Retinal pigment epithelial cell (primary cell): ENCODE measurements at regions not wholly inside any gene's neighbourhood (a gene's known extent, or its start where the extent isn't known, plus 50 kb on each side); places are given as distances from the start of the nearest gene placed in this dataset.

ENCODE experiments used
- DNase-seq: peaks from one replicate; pipeline ENCODE4 v3.0.0-alpha.2; 2010; ENCODE audit warnings: low read depth
- H3K4me3 ChIP-seq: 2 replicates; pipeline ENCODE4 v1.5.1; 2011; ENCODE audit warnings: mild to moderate bottlenecking, low read length, control low read depth, moderate library complexity
- CTCF ChIP-seq: conservative IDR thresholded peaks from 2 replicates; pipeline ENCODE4 v1.5.1; 2011; ENCODE audit warnings: low read depth, low read length, control low read depth, inconsistent platforms

DNA sequence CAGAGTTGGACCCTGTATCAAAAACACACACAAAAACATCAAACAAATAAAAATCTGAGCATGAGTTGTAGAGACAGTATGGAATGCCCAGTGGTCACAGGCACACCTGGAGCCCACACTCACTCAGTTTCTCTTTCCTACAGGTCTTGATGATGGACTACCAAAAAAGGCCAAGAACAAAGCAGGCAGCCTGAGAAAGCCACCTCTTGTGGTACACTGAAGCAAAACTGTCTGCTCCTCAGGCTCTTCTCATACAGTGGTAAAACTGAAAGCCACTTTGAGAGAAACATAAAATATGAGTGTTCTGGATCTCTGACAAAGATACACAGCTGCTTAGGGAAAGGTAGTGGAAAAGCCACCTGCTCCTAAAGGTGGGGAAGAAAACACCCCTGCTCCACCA lies 1206.9 kb downstream of the FSTL5 start:
- DNase-seq = no peak
- TF ChIP-seq CTCF = no peak
- H3K4me3 ChIP-seq = no peak overlapping the region

GRCh38 chr4:160969925-160970324 lies 1193.9 kb downstream of the FSTL5 start:
- TF ChIP-seq CTCF = no peak

DNA sequence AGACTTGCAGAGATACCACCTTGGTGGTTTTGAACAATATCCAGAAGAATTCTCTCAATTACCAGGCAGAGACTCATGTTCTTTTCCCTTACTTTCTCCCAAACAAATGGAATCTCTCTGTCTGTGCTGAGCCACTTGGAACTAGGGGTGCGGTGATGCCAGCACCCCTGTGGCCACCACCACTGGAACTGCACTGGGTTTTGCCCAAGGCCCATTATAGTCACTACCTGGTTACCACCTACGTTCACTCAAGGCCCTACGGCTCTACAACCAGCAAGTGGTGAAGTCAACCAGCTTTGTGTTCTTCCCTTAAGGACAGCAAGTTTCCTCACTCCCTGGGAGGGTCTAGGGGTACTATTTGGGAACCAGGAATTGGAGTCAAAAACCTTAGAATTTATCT lies 1183.7 kb downstream of the FSTL5 start:
- no peak overlapping the region for H3K4me3 ChIP-seq
- no peak for DNase-seq
- no peak for TF ChIP-seq CTCF

More at GRCh38 chr4:160969925-160970324, 1193.9 kb downstream of the FSTL5 start:
- no peak for DNase-seq
- H3K4me3 ChIP-seq = no peak overlapping the region

DNA sequence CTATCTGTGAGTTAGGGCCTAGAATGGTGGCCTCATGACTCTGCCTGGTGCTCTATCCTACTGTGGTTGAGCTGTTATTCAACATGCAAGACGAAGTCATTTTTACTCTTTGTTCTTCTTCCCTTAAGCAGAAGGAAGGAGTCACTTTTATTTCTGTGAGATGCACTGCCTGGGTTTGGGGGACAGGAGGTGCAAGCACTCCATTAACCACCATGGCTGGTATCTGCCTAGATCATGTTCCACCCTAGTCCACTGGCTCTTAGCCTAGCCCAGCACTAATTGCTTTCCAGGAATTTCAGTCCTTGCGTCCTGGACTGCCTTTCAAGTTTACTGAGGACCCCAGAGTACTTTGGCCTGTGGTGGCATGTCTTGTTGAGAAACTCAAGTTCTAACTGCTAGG lies 1182.7 kb downstream of the FSTL5 start:
- DNase-seq = no peak
- no peak for TF ChIP-seq CTCF
- H3K4me3 ChIP-seq = no peak overlapping the region

GRCh38 chr4:160983035-160983434 lies 1180.8 kb downstream of the FSTL5 start:
- no peak for DNase-seq
- TF ChIP-seq CTCF = no peak

DNA sequence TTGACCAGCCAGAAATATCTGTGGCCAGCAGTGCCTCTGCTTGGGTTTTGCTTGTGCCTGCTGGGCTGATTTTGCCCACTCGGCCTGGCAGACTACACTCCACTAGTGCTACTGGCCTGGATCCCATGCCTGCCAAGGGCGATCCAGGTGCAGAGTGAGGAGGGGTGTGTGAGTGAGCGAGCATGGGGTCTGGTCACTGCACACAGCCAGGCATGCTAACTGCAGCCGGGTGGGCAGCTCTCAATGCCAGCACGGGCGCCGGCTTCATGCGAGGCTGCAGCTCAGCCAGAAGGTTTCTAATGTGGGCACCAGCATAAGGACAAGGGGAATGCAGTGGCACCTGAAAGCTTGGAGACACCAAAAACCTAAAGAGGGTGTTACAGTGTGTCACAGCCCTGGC lies 1161.4 kb downstream of the FSTL5 start:
- no peak for TF ChIP-seq CTCF
- H3K4me3 ChIP-seq = no peak overlapping the region
- DNase-seq = no peak

More at GRCh38 chr4:160983035-160983434, 1180.8 kb downstream of the FSTL5 start:
- H3K4me3 ChIP-seq = no peak overlapping the region

DNA sequence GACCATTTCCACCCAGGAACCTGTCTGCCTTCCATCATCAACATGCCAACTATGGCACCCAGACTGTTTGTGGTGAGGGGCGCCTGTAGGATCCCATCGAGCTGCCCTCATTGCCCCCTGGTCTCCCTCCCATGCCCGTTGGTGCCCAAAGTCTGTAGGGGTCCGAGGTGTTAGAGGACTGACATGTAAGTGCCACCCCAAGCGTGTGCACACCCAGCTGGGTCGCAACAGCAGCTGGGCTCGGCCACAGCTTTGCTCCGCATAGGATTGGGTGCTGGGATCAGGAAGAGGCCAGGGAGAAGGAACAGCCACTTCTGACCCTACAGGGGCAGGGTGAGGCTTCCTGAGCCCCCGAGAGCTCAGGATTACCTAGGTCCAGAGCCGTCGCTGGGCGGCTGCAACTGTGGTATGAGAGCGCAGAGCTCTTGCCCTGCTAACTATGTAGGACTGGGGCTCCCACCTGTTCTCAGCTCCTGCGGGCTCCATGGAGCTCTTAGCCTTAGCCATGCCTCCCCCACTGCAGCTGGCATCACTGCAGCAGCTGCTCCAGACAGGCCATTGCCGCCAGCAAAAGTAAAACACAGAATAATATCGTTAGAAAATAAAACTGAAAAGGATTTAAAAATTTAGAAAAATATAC lies 1160.3 kb downstream of the FSTL5 start:
- TF ChIP-seq CTCF = no peak
- H3K4me3 ChIP-seq = no peak overlapping the region
- DNase-seq = no peak
